Gastrocnemius medialis (tissue), 4 donors: ENCODE measurements at regions not wholly inside any gene's neighbourhood (a gene's known extent, or its start where the extent isn't known, plus 50 kb on each side); places are given as distances from the start of the nearest gene placed in this dataset.

Experiments
- ATAC-seq, 2 donors: fragments of 150-250 bp; one replicate each; pipeline ENCODE4 v1.9.1; 2016
- DNase-seq, 2 donors: peaks; one replicate each; pipeline ENCODE4 v3.0.0-alpha.2; 2019
- H3K27ac ChIP-seq, 4 donors: fragments of 200-600 bp; sonication (generic); 1 replicate in 1 of 4; 2 replicates in 3 of 4; pipeline ENCODE4 v1.5.1; 2016 to 2018; ENCODE audit warnings: mild to moderate bottlenecking in 2 of 4, moderate library complexity in 1 of 4
- H3K27me3 ChIP-seq, 3 donors: fragments of 200-600 bp; sonication (generic) in 2 of 3; 1 replicate in 1 of 3; 2 replicates in 2 of 3; pipeline versions ENCODE4 v1.5.1 to v1.6.0; 2016 to 2019; ENCODE audit warnings: mild to moderate bottlenecking in 1 of 3, moderate library complexity in 1 of 3
- H3K36me3 ChIP-seq, 2 donors: fragments of 200-600 bp; sonication (generic) in 1 of 2; one replicate each; pipeline ENCODE4 v1.5.1; 2017 to 2018
- H3K4me1 ChIP-seq, 2 donors: fragments of 200-600 bp; sonication (generic) in 1 of 2; one replicate each; pipeline ENCODE4 v1.5.1; 2016 to 2017; ENCODE audit warnings: mild to moderate bottlenecking in 2 of 2
- H3K4me3 ChIP-seq, 4 donors: fragments of 200-600 bp; sonication (generic) in 3 of 4; 1 replicate in 1 of 4; 2 replicates in 3 of 4; pipeline ENCODE4 v1.5.1; 2016 to 2019; ENCODE audit warnings: mild to moderate bottlenecking in 2 of 4
- H3K9me3 ChIP-seq, 3 donors: fragments of 200-600 bp; sonication (generic) in 2 of 3; 1 replicate in 1 of 3; 2 replicates in 2 of 3; pipeline ENCODE4 v1.5.1; 2016 to 2019
- CTCF ChIP-seq, 5 experiments: fragments of 450-650 bp in 3 of 5; fragments of 200-600 bp in 2 of 5; sonication (generic) in 2 of 5; IDR thresholded peaks in 4 of 5; conservative IDR thresholded peaks in 1 of 5; 1 replicate in 4 of 5; 2 replicates in 1 of 5; pipeline ENCODE4 v1.5.1; 2016 to 2019; ENCODE audit warnings: antibody characterized with exemption in 5 of 5, mild to moderate bottlenecking in 3 of 5, moderate library complexity in 3 of 5
- POLR2A ChIP-seq, 2 donors: fragments of 450-650 bp; IDR thresholded peaks; one replicate each; pipeline ENCODE4 v1.6.1; 2017; ENCODE audit warnings: antibody characterized with exemption in 2 of 2, mild to moderate bottlenecking in 2 of 2, moderate library complexity in 2 of 2
- in situ Hi-C, 4 donors: fragments of 200-750 bp; cut with MboI; loops; one replicate each; pipeline versions ENCODE4 v1.15.0 to v1.8.0; 2017; ENCODE audit warnings: low sequenced_read_pairs in 4 of 4
- intact Hi-C: fragments of 100-400 bp; cut with DNase I; formaldehyde crosslinking; loops from one replicate; pipeline ENCODE4 v1.15.1; 2023; ENCODE audit warnings: low total_unique reads

GRCh38 chr5:14090755-14091154, 52.4 kb upstream of the TRIO start:
- ATAC-seq (no peak), DNase-seq (no peak)
- Histone ChIP-seq H3K27ac (no peak overlapping the region), H3K4me1 (no peaks in the 10 kb centered on the region), H3K36me3 (no peaks in the 10 kb centered on the region), H3K9me3 (no peaks in the 10 kb centered on the region), H3K4me3 (no peak overlapping the region), H3K27me3 (no peaks in the 10 kb centered on the region)
- intact Hi-C loops = no loop called here
- in situ Hi-C loops = no loop called here
- TF ChIP-seq CTCF (IDR thresholded peaks at IDR 0.05 in 4 of 5, conservative IDR thresholded peaks at IDR 0.05 in 1 of 5) (no peak), POLR2A (IDR thresholded peaks at IDR 0.05) (no peak)

GRCh38 chr5:14090290-14090689, 52.9 kb upstream of the TRIO start:
- ATAC-seq (no peak), DNase-seq (no peak)
- in situ Hi-C loops (no loop called here), intact Hi-C loops (no loop called here)
- H3K9me3 ChIP-seq = no peaks in the 10 kb centered on the region
- no peak for TF ChIP-seq POLR2A (IDR thresholded peaks at IDR 0.05)
- TF ChIP-seq CTCF (IDR thresholded peaks at IDR 0.05 in 4 of 5, conservative IDR thresholded peaks at IDR 0.05 in 1 of 5) = no peak
- no peak overlapping the region for H3K27ac ChIP-seq
- H3K4me1 ChIP-seq = no peaks in the 10 kb centered on the region
- H3K36me3 ChIP-seq = no peaks in the 10 kb centered on the region
- H3K27me3 ChIP-seq = no peaks in the 10 kb centered on the region
- H3K4me3 ChIP-seq = no peak overlapping the region

- Histone ChIP-seq H3K4me3 (no peak overlapping the region), H3K9me3 (no peaks in the 10 kb centered on the region), H3K4me1 (no peaks in the 10 kb centered on the region), H3K27me3 (no peaks in the 10 kb centered on the region), H3K27ac (no peak overlapping the region), H3K36me3 (no peaks in the 10 kb centered on the region)
- no peak for DNase-seq
- TF ChIP-seq CTCF (IDR thresholded peaks at IDR 0.05 in 4 of 5, conservative IDR thresholded peaks at IDR 0.05 in 1 of 5) = no peak
- no peak for TF ChIP-seq POLR2A (IDR thresholded peaks at IDR 0.05)
- intact Hi-C loops = no loop called here
- in situ Hi-C loops = no loop called here
- ATAC-seq = no peak
Observed at GRCh38 chr5:14089198-14089597, 53.9 kb upstream of the TRIO start.

- in situ Hi-C loops (no loop called here), intact Hi-C loops (no loop called here)
- Histone ChIP-seq H3K36me3 (no peaks in the 10 kb centered on the region), H3K4me1 (no peaks in the 10 kb centered on the region), H3K27ac (no peak overlapping the region), H3K4me3 (no peak overlapping the region), H3K27me3 (no peaks in the 10 kb centered on the region), H3K9me3 (no peaks in the 10 kb centered on the region)
- ATAC-seq (no peak), DNase-seq (no peak)
- no peak for TF ChIP-seq CTCF (IDR thresholded peaks at IDR 0.05 in 4 of 5, conservative IDR thresholded peaks at IDR 0.05 in 1 of 5)
- no peak for TF ChIP-seq POLR2A (IDR thresholded peaks at IDR 0.05)
Observed at GRCh38 chr5:14086261-14086660, 56.9 kb upstream of the TRIO start.

- ATAC-seq (no peak), DNase-seq (no peak)
- in situ Hi-C loops (no loop called here), intact Hi-C loops (no loop called here)
- no peaks in the 10 kb centered on the region for H3K27me3 ChIP-seq
- no peaks in the 10 kb centered on the region for H3K36me3 ChIP-seq
- H3K9me3 ChIP-seq = no peaks in the 10 kb centered on the region
- no peak overlapping the region for H3K27ac ChIP-seq
- TF ChIP-seq POLR2A (IDR thresholded peaks at IDR 0.05) (no peak), CTCF (IDR thresholded peaks at IDR 0.05 in 4 of 5, conservative IDR thresholded peaks at IDR 0.05 in 1 of 5) (no peak)
- no peaks in the 10 kb centered on the region for H3K4me1 ChIP-seq
- H3K4me3 ChIP-seq = no peak overlapping the region
Observed at GRCh38 chr5:14082973-14083372, 60.2 kb upstream of the TRIO start.
